HFFc6 (cell line): ENCODE measurements at regions not wholly inside any gene's neighbourhood (a gene's known extent, or its start where the extent isn't known, plus 50 kb on each side); places are given as distances from the start of the nearest gene placed in this dataset.

ENCODE experiments used
- DNase-seq: peaks from one replicate; pipeline ENCODE4 v3.0.0-alpha.2; 2018
- H3K27ac Mint-ChIP-seq: 2 replicates; pipeline ENCODE4 v1.8.0; 2020; ENCODE audit warnings: mild to moderate bottlenecking, mixed read lengths
- H3K27me3 Mint-ChIP-seq: 2 replicates; pipeline ENCODE4 v1.8.0; 2021; ENCODE audit warnings: mild to moderate bottlenecking, moderate library complexity, mixed read lengths; ENCODE audit not compliant: insufficient read depth
- H3K36me3 Mint-ChIP-seq: 2 replicates; pipeline ENCODE4 v1.8.0; 2021; ENCODE audit warnings: low read depth, mixed read lengths
- H3K4me1 Mint-ChIP-seq: 2 replicates; pipeline ENCODE4 v1.8.0; 2020; ENCODE audit warnings: low read depth, mixed read lengths
- H3K4me3 Mint-ChIP-seq: 2 replicates; pipeline ENCODE4 v1.8.0; 2020; ENCODE audit warnings: mild to moderate bottlenecking, moderate library complexity, mixed read lengths
- H3K9me3 Mint-ChIP-seq: 2 replicates; pipeline ENCODE4 v1.8.0; 2020; ENCODE audit warnings: mild to moderate bottlenecking, mixed read lengths
- CTCF ChIP-seq: fragments of 200-600 bp; sonication (generic); IDR thresholded peaks from 2 replicates; pipeline ENCODE4 v1.5.0; 2021; ENCODE audit warnings: antibody characterized with exemption, mild to moderate bottlenecking

- no peak overlapping the region for H3K27ac Mint-ChIP-seq
- H3K36me3 Mint-ChIP-seq, result peaks cover 8% of the 10 kb centered on the region
- peaks cover 36% of the 10 kb centered on the region for H3K4me1 Mint-ChIP-seq
- no peak overlapping the region for H3K4me3 Mint-ChIP-seq
- no peak for DNase-seq
- no peak for TF ChIP-seq CTCF
- H3K27me3 Mint-ChIP-seq, result peaks cover 13% of the 10 kb centered on the region; the same call in 1 of the 2 replicates
- peaks cover 13% of the 10 kb centered on the region for H3K9me3 Mint-ChIP-seq
Measured at GRCh38 chr10:113272511-113272910, 280.3 kb upstream of the HABP2 start.

GRCh38 chr10:113273181-113274163 is 279.4 kb upstream of the HABP2 start:
- no peak for DNase-seq
- Mint-ChIP-seq H3K27me3 (peaks cover 10% of the 10 kb centered on the region; the same call in 1 of the 2 replicates), H3K4me3 (peak overlapping the region; percentile 34; the same call in 1 of the 2 replicates), H3K27ac (peak overlapping the region; percentile 12; the same call in 1 of the 2 replicates), H3K36me3 (peaks cover 8% of the 10 kb centered on the region), H3K9me3 (peaks cover 13% of the 10 kb centered on the region), H3K4me1 (peaks cover 27% of the 10 kb centered on the region)
- TF ChIP-seq CTCF, result no peak

GRCh38 chr10:113274176-113274829 is 278.6 kb upstream of the HABP2 start:
- H3K4me3 Mint-ChIP-seq, result peak overlapping the region; percentile 34; the same call in 1 of the 2 replicates
- TF ChIP-seq CTCF, result no peak
- H3K9me3 Mint-ChIP-seq, result peaks cover 13% of the 10 kb centered on the region
- H3K4me1 Mint-ChIP-seq, result peaks cover 22% of the 10 kb centered on the region
- H3K36me3 Mint-ChIP-seq, result peaks cover 8% of the 10 kb centered on the region
- H3K27me3 Mint-ChIP-seq, result peaks cover 12% of the 10 kb centered on the region
- DNase-seq, result no peak
- peak overlapping the region; percentile 12; the same call in 1 of the 2 replicates for H3K27ac Mint-ChIP-seq

GRCh38 chr10:113278221-113278620 is 274.6 kb upstream of the HABP2 start:
- DNase-seq, result no peak
- TF ChIP-seq CTCF, result no peak
- Mint-ChIP-seq H3K9me3 (peaks cover 13% of the 10 kb centered on the region), H3K4me3 (no peak overlapping the region), H3K27ac (no peak overlapping the region), H3K36me3 (peaks cover 8% of the 10 kb centered on the region), H3K4me1 (peaks cover 14% of the 10 kb centered on the region), H3K27me3 (peaks cover 16% of the 10 kb centered on the region)

GRCh38 chr10:113278664-113279063 is 274.2 kb upstream of the HABP2 start:
- Mint-ChIP-seq H3K36me3 (peaks cover 8% of the 10 kb centered on the region), H3K4me3 (no peak overlapping the region), H3K4me1 (peaks cover 10% of the 10 kb centered on the region), H3K27ac (no peak overlapping the region), H3K27me3 (peaks cover 12% of the 10 kb centered on the region), H3K9me3 (peaks cover 13% of the 10 kb centered on the region)
- DNase-seq, result no peak
- TF ChIP-seq CTCF, result no peak
